Sciatic nerve (tissue), 2 donors: ENCODE measurements at regions not wholly inside any gene's neighbourhood (a gene's known extent, or its start where the extent isn't known, plus 50 kb on each side); places are given as distances from the start of the nearest gene placed in this dataset.
A peak's percentile ranks its signal among the peaks of the same experiment; 100 is the strongest.

Source experiments
- ATAC-seq: fragments of 200-7000 bp; cut with Tn5 transposase; one replicate; pipeline ENCODE4 v1.9.1; 2020; ENCODE audit warnings: mild to moderate bottlenecking, moderate library complexity
- DNase-seq: peaks from one replicate; pipeline ENCODE4 v3.0.0-alpha.2; 2020; ENCODE audit warnings: low spot score
- intact Hi-C: fragments of 100-400 bp; cut with DNase I; formaldehyde crosslinking; loops from one replicate; pipeline ENCODE4 v1.14.2; 2022
- donor health status: DM: no; HTN: no; CAD: no.
- donor health status: DM: no; HTN: no; CAD: no.

GRCh38 chr10:33412653-33413361 is 78.3 kb upstream of the NRP1 start:
- DNase-seq: no peak
- intact Hi-C loops: no loop called here

GRCh38 chr10:33412241-33412640 is 77.8 kb upstream of the NRP1 start:
- DNase-seq: no peak
- intact Hi-C loops: no loop called here
- ATAC-seq: no peak

More at GRCh38 chr10:33412653-33413361, 78.3 kb upstream of the NRP1 start:
- peak; percentile 68 for ATAC-seq

- DNase-seq: no peak
- intact Hi-C loops: no loop called here
- no peak for ATAC-seq
Measured at GRCh38 chr10:33410860-33411234, 76.4 kb upstream of the NRP1 start.

GRCh38 chr10:33410096-33410859 is 75.8 kb upstream of the NRP1 start:
- no peak for ATAC-seq
- intact Hi-C loops: no loop called here
- no peak for DNase-seq

GRCh38 chr10:33406596-33406995 is 72.1 kb upstream of the NRP1 start:
- intact Hi-C loops: no loop called here
- ATAC-seq (no peak), DNase-seq (no peak)

GRCh38 chr10:33402220-33403073 is 68.0 kb upstream of the NRP1 start:
- ATAC-seq: no peak
- intact Hi-C loops: no loop called here
- no peak for DNase-seq

GRCh38 chr10:33401300-33401699 is 66.8 kb upstream of the NRP1 start:
- DNase-seq: no peak
- intact Hi-C loops: no loop called here
- no peak for ATAC-seq

GRCh38 chr10:33398796-33399195 is 64.3 kb upstream of the NRP1 start:
- intact Hi-C loops: no loop called here
- peak; percentile 20 for ATAC-seq
- no peak for DNase-seq

GRCh38 chr10:33396938-33397337 is 62.5 kb upstream of the NRP1 start:
- intact Hi-C loops: no loop called here
- DNase-seq: no peak
- no peak for ATAC-seq

GRCh38 chr10:33396279-33396678 is 61.8 kb upstream of the NRP1 start:
- ATAC-seq (no peak), DNase-seq (no peak)
- intact Hi-C loops: no loop called here

- intact Hi-C loops: no loop called here
- DNase-seq (no peak), ATAC-seq (no peak)
Measured at GRCh38 chr10:33395201-33395600, 60.7 kb upstream of the NRP1 start.

GRCh38 chr10:33392706-33393105 is 58.2 kb upstream of the NRP1 start:
- DNase-seq: no peak
- ATAC-seq: no peak
- intact Hi-C loops: no loop called here

GRCh38 chr10:33391611-33392465 is 57.4 kb upstream of the NRP1 start:
- DNase-seq (no peak), ATAC-seq (no peak)
- intact Hi-C loops: no loop called here

- ATAC-seq (no peak), DNase-seq (no peak)
- intact Hi-C loops: no loop called here
Measured at GRCh38 chr10:33390046-33390445, 55.6 kb upstream of the NRP1 start.

GRCh38 chr10:33388785-33389184 is 54.3 kb upstream of the NRP1 start:
- ATAC-seq (peak; percentile 79), DNase-seq (no peak)
- intact Hi-C loops: no loop called here

- ATAC-seq: no peak
- DNase-seq: no peak
- intact Hi-C loops: no loop called here
Measured at GRCh38 chr10:33388382-33388781, 53.9 kb upstream of the NRP1 start.

- no peak for DNase-seq
- intact Hi-C loops: no loop called here
- ATAC-seq: no peak
Measured at GRCh38 chr10:33387720-33388119, 53.3 kb upstream of the NRP1 start.

- DNase-seq: no peak
- no peak for ATAC-seq
- intact Hi-C loops: no loop called here
Measured at GRCh38 chr10:33386926-33387325, 52.5 kb upstream of the NRP1 start.

GRCh38 chr10:33385686-33386085 is 51.2 kb upstream of the NRP1 start:
- DNase-seq: no peak
- intact Hi-C loops: no loop called here
- ATAC-seq: no peak
